ENCODE measurements at regions not wholly inside any gene's neighbourhood (a gene's known extent, or its start where the extent isn't known, plus 50 kb on each side); places are given as distances from the start of the nearest gene placed in this dataset.

DNA sequence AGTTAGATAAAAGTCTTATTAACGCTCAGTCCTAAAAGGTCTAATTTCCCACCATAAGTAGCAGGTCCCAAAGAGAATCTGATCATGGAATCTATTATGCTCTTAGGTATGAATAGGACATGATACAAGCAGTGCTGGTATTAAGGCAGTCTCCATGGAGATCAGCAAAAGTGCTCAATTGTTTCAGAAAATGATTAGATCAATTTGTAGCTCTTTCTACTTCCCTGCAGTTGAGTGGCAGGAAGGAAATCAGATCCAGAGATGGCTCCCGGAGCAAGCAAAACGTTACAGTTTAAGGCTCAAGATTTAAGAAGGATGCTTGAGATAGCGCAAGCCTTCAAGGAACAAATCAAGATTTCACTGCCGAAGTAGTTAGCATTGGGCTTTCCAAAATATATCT is 205.7 kb downstream of the DRD1 start:
- TF ChIP-seq, protein P1, sequence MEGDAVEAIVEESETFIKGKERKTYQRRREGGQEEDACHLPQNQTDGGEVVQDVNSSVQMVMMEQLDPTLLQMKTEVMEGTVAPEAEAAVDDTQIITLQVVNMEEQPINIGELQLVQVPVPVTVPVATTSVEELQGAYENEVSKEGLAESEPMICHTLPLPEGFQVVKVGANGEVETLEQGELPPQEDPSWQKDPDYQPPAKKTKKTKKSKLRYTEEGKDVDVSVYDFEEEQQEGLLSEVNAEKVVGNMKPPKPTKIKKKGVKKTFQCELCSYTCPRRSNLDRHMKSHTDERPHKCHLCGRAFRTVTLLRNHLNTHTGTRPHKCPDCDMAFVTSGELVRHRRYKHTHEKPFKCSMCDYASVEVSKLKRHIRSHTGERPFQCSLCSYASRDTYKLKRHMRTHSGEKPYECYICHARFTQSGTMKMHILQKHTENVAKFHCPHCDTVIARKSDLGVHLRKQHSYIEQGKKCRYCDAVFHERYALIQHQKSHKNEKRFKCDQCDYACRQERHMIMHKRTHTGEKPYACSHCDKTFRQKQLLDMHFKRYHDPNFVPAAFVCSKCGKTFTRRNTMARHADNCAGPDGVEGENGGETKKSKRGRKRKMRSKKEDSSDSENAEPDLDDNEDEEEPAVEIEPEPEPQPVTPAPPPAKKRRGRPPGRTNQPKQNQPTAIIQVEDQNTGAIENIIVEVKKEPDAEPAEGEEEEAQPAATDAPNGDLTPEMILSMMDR (conservative IDR thresholded peaks at IDR 0.05; ENCODE audit: low read length): no peak
- TF ChIP-seq EZH2phosphoT487 (IDR thresholded peaks at IDR 0.05; ENCODE audit: borderline replicate concordance): no peak
